ENCODE measurements at regions not wholly inside any gene's neighbourhood (a gene's known extent, or its start where the extent isn't known, plus 50 kb on each side); places are given as distances from the start of the nearest gene placed in this dataset.

DNA sequence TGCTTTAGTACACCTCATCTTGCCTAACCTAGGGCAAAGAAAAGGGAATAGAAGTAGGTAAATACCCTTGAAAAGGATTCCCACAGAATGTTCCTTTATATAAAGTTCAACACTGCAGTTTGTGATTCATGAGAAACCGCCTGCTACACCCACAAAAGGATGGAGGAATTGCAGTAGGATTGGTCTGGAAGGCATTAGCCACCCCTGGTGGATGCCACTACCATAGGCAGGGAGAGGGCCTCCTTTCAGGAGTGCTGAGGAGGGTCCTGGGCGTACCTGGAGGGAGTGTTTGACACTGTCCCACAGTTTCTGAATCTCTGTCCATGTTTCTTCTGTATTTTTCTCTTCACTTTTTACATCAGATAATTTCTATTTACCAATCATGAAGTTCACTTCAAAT lies 221.8 kb upstream of the TMEM72 start:
- TF ChIP-seq ZFP3 (CRISPR knock-in tag; IDR thresholded peaks at IDR 0.05) (no peak), TSHZ2 (CRISPR knock-in tag; IDR thresholded peaks at IDR 0.05) (no peak)

Data from SK-N-SH treated with all-trans-retinoic acid at 6 μM for 48 hours (cell line).